ACHN (cell line): ENCODE measurements at regions not wholly inside any gene's neighbourhood (a gene's known extent, or its start where the extent isn't known, plus 50 kb on each side); places are given as distances from the start of the nearest gene placed in this dataset.
"Not testable (repeated sequence)": the region's sequence is repeated elsewhere in the genome, so short reads cannot be mapped to it uniquely, and the experiment has no call there.

Experiments used
- DNase-seq: peaks from one replicate; pipeline ENCODE4 v3.0.0-alpha.2; 2015
- in situ Hi-C: cut with HindIII; loops from 2 replicates; pipeline ENCODE4 v1.10.0; 2017; ENCODE audit warnings: low sequenced_read_pairs, low pct_ligation_motif_present, low pct_unique_long_range_greater_than_20kb

GRCh38 chr2:67164771-67165522 lies 232.2 kb upstream of the ETAA1 start:
- DNase-seq: no peak
- in situ Hi-C loops: no loop called here

- no peak for DNase-seq
- in situ Hi-C loops: no loop called here
Measured at GRCh38 chr2:67165523-67165990, 231.6 kb upstream of the ETAA1 start.

- DNase-seq, in situ Hi-C loops: not testable (repeated sequence)
Measured at GRCh38 chr2:67166511-67166910, 230.6 kb upstream of the ETAA1 start.

GRCh38 chr2:67169417-67170140 lies 227.6 kb upstream of the ETAA1 start:
- in situ Hi-C loops: no loop called here

GRCh38 chr2:67179526-67179925 lies 217.6 kb upstream of the ETAA1 start:
- in situ Hi-C loops: no loop called here
- DNase-seq: no peak

More at GRCh38 chr2:67169417-67170140, 227.6 kb upstream of the ETAA1 start:
- DNase-seq: no peak

GRCh38 chr2:67180841-67181240 lies 216.3 kb upstream of the ETAA1 start:
- in situ Hi-C loops: no loop called here
- DNase-seq: no peak

- DNase-seq: no peak
- in situ Hi-C loops: no loop called here
Measured at GRCh38 chr2:67182884-67183283, 214.2 kb upstream of the ETAA1 start.

- no peak for DNase-seq
- in situ Hi-C loops: no loop called here
Measured at GRCh38 chr2:67186326-67186725, 210.8 kb upstream of the ETAA1 start.

GRCh38 chr2:67186871-67187270 lies 210.3 kb upstream of the ETAA1 start:
- DNase-seq: no peak
- in situ Hi-C loops: no loop called here

- DNase-seq, in situ Hi-C loops: not testable (repeated sequence)
Measured at GRCh38 chr2:67195327-67195726, 201.8 kb upstream of the ETAA1 start.

GRCh38 chr2:67201521-67201920 lies 195.6 kb upstream of the ETAA1 start:
- DNase-seq: no peak
- in situ Hi-C loops: no loop called here

- DNase-seq: no peak
- in situ Hi-C loops: no loop called here
Measured at GRCh38 chr2:67204349-67204748, 192.8 kb upstream of the ETAA1 start.

GRCh38 chr2:67208887-67209500 lies 188.1 kb upstream of the ETAA1 start:
- in situ Hi-C loops: no loop called here
- no peak for DNase-seq

GRCh38 chr2:67210430-67210829 lies 186.7 kb upstream of the ETAA1 start:
- in situ Hi-C loops: no loop called here
- no peak for DNase-seq

- in situ Hi-C loops: no loop called here
- no peak for DNase-seq
Measured at GRCh38 chr2:67212203-67212602, 184.9 kb upstream of the ETAA1 start.

- in situ Hi-C loops: no loop called here
- no peak for DNase-seq
Measured at GRCh38 chr2:67213270-67213670, 183.9 kb upstream of the ETAA1 start.

GRCh38 chr2:67213677-67214402 lies 183.3 kb upstream of the ETAA1 start:
- in situ Hi-C loops: no loop called here
- no peak for DNase-seq

GRCh38 chr2:67214585-67215185 lies 182.4 kb upstream of the ETAA1 start:
- no peak for DNase-seq

More at GRCh38 chr2:67214585-67215185, 182.4 kb upstream of the ETAA1 start:
- in situ Hi-C loops: no loop called here
